Small intestine (tissue), 7 donors: ENCODE measurements at regions not wholly inside any gene's neighbourhood (a gene's known extent, or its start where the extent isn't known, plus 50 kb on each side); places are given as distances from the start of the nearest gene placed in this dataset.
"Not testable (repeated sequence)": the region's sequence is repeated elsewhere in the genome, so short reads cannot be mapped to it uniquely, and the experiment has no call there.

ENCODE experiments used
- DNase-seq, 2 donors: peaks; one replicate each; pipeline versions ENCODE4 v3.0.0 to v3.0.0-alpha.2; 2013
- FAIRE-seq: peaks from 2 replicates; lab custom pipeline; 2012; peaks lifted over from hg19 to GRCh38; lab: Jason Lieb, UNC
- H3K27ac ChIP-seq, 3 donors: one replicate each; pipeline ENCODE4 v1.5.1; 2013; ENCODE audit warnings: low read length in 2 of 3, mild to moderate bottlenecking in 2 of 3, control low read depth in 1 of 3, inconsistent platforms in 1 of 3, low read depth in 1 of 3, moderate library complexity in 1 of 3
- H3K27me3 ChIP-seq, 3 donors: one replicate each; pipeline ENCODE4 v1.6.1; 2013; ENCODE audit warnings: low read length in 3 of 3, inconsistent platforms in 1 of 3; ENCODE audit not compliant: control insufficient read depth in 3 of 3, insufficient read depth in 3 of 3
- H3K36me3 ChIP-seq, 3 donors: one replicate each; pipeline ENCODE4 v1.6.1; 2013; ENCODE audit warnings: low read length in 3 of 3, inconsistent platforms in 1 of 3, low read depth in 1 of 3, mild to moderate bottlenecking in 1 of 3, moderate library complexity in 1 of 3; ENCODE audit not compliant: control insufficient read depth in 3 of 3, insufficient read depth in 2 of 3
- H3K4me1 ChIP-seq, 3 donors: one replicate each; pipeline ENCODE4 v1.6.1; 2013; ENCODE audit warnings: low read length in 2 of 3, inconsistent platforms in 1 of 3, low read depth in 1 of 3, mild to moderate bottlenecking in 1 of 3, moderate library complexity in 1 of 3; ENCODE audit not compliant: control insufficient read depth in 3 of 3, insufficient read depth in 2 of 3
- H3K4me3 ChIP-seq, 3 donors: one replicate each; pipeline ENCODE4 v1.5.1; 2013; ENCODE audit warnings: low read length in 3 of 3, control low read depth in 1 of 3, inconsistent platforms in 1 of 3, low read depth in 1 of 3, mild to moderate bottlenecking in 1 of 3, moderate library complexity in 1 of 3
- H3K9me3 ChIP-seq, 2 donors: one replicate each; pipeline ENCODE4 v1.6.1; 2013; ENCODE audit warnings: low read depth in 1 of 2, low read length in 1 of 2; ENCODE audit not compliant: control insufficient read depth in 2 of 2, insufficient read depth in 1 of 2
- WGBS, 3 donors: extraction: QIAGEN DNeasy Blood & Tissue Kit; methylation state at CpG; one replicate each; pipeline ENCODE4 v1.1.7; 2013; 5-methylcytosine and 5-hydroxymethylcytosine counted together
- donor health status: healthy with polysubstance abuse.
- donor health status: control.
- donor health status: control.
- donor health status: Bipolar disorder and iron deficiency.
- donor health status: healthy.

- Histone ChIP-seq H3K4me1 (no peaks in the 10 kb centered on the region), H3K9me3 (peaks cover 0 to 9% of the 10 kb centered on the region in 2 donors), H3K4me3 (no peak overlapping the region), H3K27me3 (no peaks in the 10 kb centered on the region), H3K36me3 (no peaks in the 10 kb centered on the region), H3K27ac (no peak overlapping the region)
- DNase-seq (no peak), FAIRE-seq (no peak)
- 18 to 30% (median 28%) methylated on average over 3 of the region's 3 CpGs for WGBS, 3 donors
Measured at GRCh38 chr1:147390185-147390542, 147.7 kb downstream of the CHD1L start.

- Histone ChIP-seq H3K36me3 (no peaks in the 10 kb centered on the region), H3K9me3 (peaks cover 0 to 9% of the 10 kb centered on the region in 2 donors), H3K27me3 (peaks cover 0 to 3% (median 0%) of the 10 kb centered on the region in 3 donors), H3K4me1 (no peaks in the 10 kb centered on the region), H3K27ac (no peak overlapping the region), H3K4me3 (no peak overlapping the region)
- FAIRE-seq (no peak), DNase-seq (no peak)
- whole genome bisulfite sequencing, 3 donors = 71 to 94% (median 94%) methylated on average over 8 of the region's 8 CpGs
Measured at GRCh38 chr1:147391114-147391513, 148.6 kb downstream of the CHD1L start.

- DNase-seq, H3K4me1 ChIP-seq, H3K4me3 ChIP-seq, FAIRE-seq, H3K27ac ChIP-seq, H3K9me3 ChIP-seq, H3K27me3 ChIP-seq, H3K36me3 ChIP-seq: not testable (repeated sequence)
- WGBS, 3 donors = 68 to 82% (median 78%) methylated on average over 19 to 21 of the region's 21 CpGs
Measured at GRCh38 chr1:147402326-147403045, 138.8 kb upstream of the BCL9 start.

GRCh38 chr1:147404344-147404743 lies 137.0 kb upstream of the BCL9 start:
- H3K27me3 ChIP-seq, DNase-seq, H3K36me3 ChIP-seq, H3K9me3 ChIP-seq, H3K4me1 ChIP-seq, FAIRE-seq, H3K4me3 ChIP-seq, H3K27ac ChIP-seq: not testable (repeated sequence)
- WGBS, 3 donors = 84 to 94% (median 90%) methylated on average over 3 of the region's 3 CpGs

DNA sequence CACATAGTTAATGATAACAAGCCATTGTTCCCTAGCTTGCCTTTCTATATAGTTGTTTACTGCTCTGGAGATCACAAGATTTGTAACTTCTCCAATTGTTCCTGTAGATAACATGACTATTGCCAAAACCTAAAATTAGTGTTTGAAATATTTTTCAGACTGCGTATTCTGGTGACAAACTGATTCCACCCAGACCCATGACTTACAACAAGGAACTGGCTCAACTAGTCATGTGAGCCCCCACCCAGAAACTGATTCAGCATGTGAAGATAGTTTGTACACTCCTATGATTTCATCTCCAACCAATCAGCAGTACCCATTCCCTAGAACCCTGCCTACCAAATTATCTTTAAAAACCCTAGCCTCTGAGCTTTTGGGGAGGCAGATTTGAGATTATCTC lies 131.4 kb upstream of the BCL9 start:
- Histone ChIP-seq H3K27ac (no peak overlapping the region), H3K9me3 (peaks cover 0 to 2% of the 10 kb centered on the region in 2 donors), H3K27me3 (peaks cover 0 to 2% (median 0%) of the 10 kb centered on the region in 3 donors), H3K4me1 (no peaks in the 10 kb centered on the region), H3K36me3 (no peaks in the 10 kb centered on the region), H3K4me3 (no peak overlapping the region)
- FAIRE-seq (no peak), DNase-seq (no peak)
- WGBS, 3 donors = 85 to 93% (median 93%) methylated on average over 1 of the region's 1 CpG

GRCh38 chr1:147413110-147413605 lies 128.1 kb upstream of the BCL9 start:
- no peak for FAIRE-seq
- peaks cover 0 to 2% of the 10 kb centered on the region in 2 donors for H3K9me3 ChIP-seq
- 68 to 78% (median 77%) methylated on average over 4 of the region's 4 CpGs for WGBS, 3 donors

GRCh38 chr1:147414505-147415163 lies 126.7 kb upstream of the BCL9 start:
- H3K36me3 ChIP-seq = no peaks in the 10 kb centered on the region
- H3K4me3 ChIP-seq = no peak overlapping the region
- H3K4me1 ChIP-seq = no peaks in the 10 kb centered on the region
- DNase-seq = peak in 1 of 2 donors; percentile 5
- no peak for FAIRE-seq
- WGBS, 3 donors = 41 to 54% (median 53%) methylated on average over 3 of the region's 3 CpGs
- H3K27me3 ChIP-seq = peaks cover 0 to 2% (median 0%) of the 10 kb centered on the region in 3 donors
- H3K27ac ChIP-seq = no peak overlapping the region
- H3K9me3 ChIP-seq = peaks cover 0 to 2% of the 10 kb centered on the region in 2 donors

More at GRCh38 chr1:147413110-147413605, 128.1 kb upstream of the BCL9 start:
- no peaks in the 10 kb centered on the region for H3K4me1 ChIP-seq
- no peak overlapping the region for H3K4me3 ChIP-seq
- H3K27ac ChIP-seq = no peak overlapping the region
- no peak for DNase-seq
- no peaks in the 10 kb centered on the region for H3K36me3 ChIP-seq
- peaks cover 0 to 2% (median 0%) of the 10 kb centered on the region in 3 donors for H3K27me3 ChIP-seq

DNA sequence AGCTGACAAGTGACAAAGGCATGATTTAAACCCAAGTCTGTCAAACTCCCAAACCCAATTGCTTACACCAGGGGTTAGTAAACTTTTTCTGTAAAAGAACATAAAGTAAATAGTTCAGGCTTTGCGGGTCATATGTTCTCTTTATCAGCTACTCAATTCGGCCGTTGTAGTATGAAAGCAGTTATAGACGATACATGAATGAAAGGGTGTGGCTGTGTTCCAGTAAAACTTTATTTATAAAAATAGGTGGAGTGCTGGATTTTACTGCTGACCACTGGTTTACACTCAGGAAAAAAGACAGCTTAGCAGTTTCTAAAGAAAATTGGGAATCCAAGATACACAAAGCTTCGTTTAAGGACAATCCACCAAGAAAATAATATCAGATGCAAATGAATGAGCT lies 124.3 kb upstream of the BCL9 start:
- Histone ChIP-seq H3K36me3 (no peaks in the 10 kb centered on the region), H3K27me3 (peaks cover 0 to 2% (median 0%) of the 10 kb centered on the region in 3 donors), H3K4me1 (no peaks in the 10 kb centered on the region), H3K4me3 (no peak overlapping the region), H3K27ac (no peak overlapping the region), H3K9me3 (no peaks in the 10 kb centered on the region)
- DNase-seq (no peak), FAIRE-seq (no peak)
- 32 to 48% (median 47%) methylated on average over 5 of the region's 5 CpGs for WGBS, 3 donors
